LNCaP clone FGC (cell line): ENCODE measurements at regions not wholly inside any gene's neighbourhood (a gene's known extent, or its start where the extent isn't known, plus 50 kb on each side); places are given as distances from the start of the nearest gene placed in this dataset.

Experiments used
- DNase-seq: peaks from one replicate; pipeline ENCODE4 v3.0.0-alpha.2; 2011; ENCODE audit warnings: low read depth
- H3K4me3 ChIP-seq: 2 replicates; pipeline ENCODE4 v1.5.1; 2011; ENCODE audit warnings: mild to moderate bottlenecking, low read depth, low read length, control low read depth
- TF ChIP-seq, protein P1 (sequence below): IDR thresholded peaks from 2 replicates; pipeline ENCODE4 v1.5.1; 2012; ENCODE audit warnings: mild to moderate bottlenecking; ENCODE audit not compliant: control insufficient read depth, insufficient read depth; ENCODE audit errors: extremely low read depth

DNA sequence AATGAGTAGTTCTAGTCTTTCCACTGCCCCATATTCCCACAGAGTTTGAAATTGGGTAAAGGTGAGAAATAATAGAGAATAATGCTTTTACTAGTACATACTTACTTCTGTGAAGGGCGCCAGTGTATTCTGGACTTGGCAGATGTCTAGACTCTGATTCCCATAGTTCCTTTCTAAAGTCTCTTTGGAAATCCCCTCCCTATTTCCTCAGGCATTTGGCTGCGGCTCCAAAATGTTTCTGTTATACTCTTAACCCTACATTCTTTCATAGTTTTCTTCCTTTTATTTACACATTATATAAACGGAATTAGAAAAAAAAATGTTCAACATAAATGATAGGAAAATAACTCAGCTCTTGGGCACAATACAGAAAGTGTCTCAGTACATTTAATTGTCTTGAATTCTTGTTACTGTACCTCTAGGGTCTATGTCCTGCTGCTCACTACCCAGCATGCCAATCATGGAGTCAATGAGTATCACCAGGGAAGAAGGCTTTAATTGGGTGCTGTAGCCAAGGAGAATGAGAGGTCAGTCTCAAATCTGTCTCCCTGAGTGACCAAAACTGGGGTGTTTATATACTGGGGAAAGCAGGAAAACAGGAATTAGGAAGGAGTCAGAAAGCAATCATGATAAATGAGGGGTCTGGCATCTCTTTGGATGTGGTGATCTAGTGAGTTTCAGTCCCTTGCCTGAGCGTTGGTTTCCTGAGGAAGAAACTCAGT, 147.8 kb upstream of the MMADHC start:
- TF ChIP-seq, protein P1, sequence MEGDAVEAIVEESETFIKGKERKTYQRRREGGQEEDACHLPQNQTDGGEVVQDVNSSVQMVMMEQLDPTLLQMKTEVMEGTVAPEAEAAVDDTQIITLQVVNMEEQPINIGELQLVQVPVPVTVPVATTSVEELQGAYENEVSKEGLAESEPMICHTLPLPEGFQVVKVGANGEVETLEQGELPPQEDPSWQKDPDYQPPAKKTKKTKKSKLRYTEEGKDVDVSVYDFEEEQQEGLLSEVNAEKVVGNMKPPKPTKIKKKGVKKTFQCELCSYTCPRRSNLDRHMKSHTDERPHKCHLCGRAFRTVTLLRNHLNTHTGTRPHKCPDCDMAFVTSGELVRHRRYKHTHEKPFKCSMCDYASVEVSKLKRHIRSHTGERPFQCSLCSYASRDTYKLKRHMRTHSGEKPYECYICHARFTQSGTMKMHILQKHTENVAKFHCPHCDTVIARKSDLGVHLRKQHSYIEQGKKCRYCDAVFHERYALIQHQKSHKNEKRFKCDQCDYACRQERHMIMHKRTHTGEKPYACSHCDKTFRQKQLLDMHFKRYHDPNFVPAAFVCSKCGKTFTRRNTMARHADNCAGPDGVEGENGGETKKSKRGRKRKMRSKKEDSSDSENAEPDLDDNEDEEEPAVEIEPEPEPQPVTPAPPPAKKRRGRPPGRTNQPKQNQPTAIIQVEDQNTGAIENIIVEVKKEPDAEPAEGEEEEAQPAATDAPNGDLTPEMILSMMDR, result no peak
- H3K4me3 ChIP-seq, result no peak overlapping the region
- DNase-seq, result no peak

DNA sequence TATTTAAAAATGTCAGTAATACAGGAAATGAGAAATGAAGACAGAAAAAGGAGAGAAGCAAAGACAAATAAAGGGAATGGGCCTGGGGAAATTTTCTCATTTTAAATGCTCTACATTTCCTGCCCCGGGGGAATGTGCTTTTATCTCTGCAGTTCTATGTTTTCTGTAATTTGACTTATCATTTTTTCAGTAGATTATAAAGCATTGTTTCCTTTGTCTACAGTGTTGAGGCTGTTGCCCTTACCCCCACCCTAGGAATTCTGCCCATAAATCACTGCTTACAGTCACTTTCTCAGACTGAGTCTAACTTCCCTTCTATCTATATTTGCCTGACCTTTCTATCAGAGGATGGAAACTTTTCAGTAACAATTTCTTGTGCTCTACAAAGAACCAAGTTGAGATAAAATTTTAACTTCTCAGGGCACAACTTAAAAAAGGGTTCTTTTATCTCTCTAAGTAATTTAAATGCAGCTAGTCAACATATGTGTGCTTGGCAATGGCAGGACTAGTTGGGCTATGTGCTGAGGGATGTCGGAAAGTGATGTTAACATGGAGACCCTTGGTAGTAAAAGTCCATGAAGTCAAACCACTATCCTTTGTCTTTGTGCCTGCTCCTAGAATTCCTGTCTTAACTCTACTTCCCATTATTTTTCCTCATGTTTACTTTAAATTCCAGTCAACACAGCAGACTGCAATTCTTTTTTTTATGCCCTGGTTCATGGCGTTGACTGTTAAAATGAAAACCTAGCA, 146.5 kb upstream of the MMADHC start:
- TF ChIP-seq, protein P1, result no peak
- no peak overlapping the region for H3K4me3 ChIP-seq
- no peak for DNase-seq

- TF ChIP-seq, protein P1, result no peak
- H3K4me3 ChIP-seq, result no peak overlapping the region
- DNase-seq, result no peak
Measured at GRCh38 chr2:149732730-149733290, 145.2 kb upstream of the MMADHC start.

DNA sequence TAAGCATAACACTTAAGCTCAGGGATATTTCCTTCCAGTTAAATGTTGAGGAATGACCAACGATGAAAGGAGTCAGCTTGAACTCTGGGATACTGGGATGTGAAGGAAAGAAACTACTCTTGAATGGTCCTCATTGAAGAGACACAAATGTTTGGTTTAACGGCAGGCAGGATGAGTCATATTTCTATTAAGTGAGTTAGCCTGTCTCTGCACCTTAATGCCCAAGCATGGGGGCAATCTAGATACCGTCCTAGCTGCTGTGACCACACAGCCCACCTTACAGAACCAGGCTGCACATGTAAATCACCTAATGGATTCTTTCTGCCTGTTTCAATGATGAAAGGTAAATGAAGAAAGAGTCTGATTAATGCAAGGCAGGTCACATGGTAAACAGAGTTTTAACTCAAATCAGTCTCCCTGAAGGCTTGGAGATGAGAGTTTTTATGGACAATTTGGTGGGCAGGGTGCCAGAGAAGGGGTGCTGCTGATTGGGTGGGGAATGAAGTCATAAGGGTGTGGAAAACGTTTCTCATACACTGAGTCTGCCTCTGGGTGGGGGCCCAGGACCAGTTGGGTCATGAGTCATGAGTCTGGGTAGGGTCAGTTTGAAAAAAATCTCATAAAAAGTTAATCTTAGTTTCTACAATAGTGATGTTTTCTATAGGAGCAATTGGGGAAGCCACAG, 144.6 kb upstream of the MMADHC start:
- no peak for DNase-seq
- H3K4me3 ChIP-seq, result no peak overlapping the region
- TF ChIP-seq, protein P1, result no peak

- H3K4me3 ChIP-seq, result no peak overlapping the region
- TF ChIP-seq, protein P1, result no peak
- DNase-seq, result no peak
Measured at GRCh38 chr2:149731079-149731478, 143.5 kb upstream of the MMADHC start.

- TF ChIP-seq, protein P1, result no peak
- DNase-seq, result no peak
- no peak overlapping the region for H3K4me3 ChIP-seq
Measured at GRCh38 chr2:149729586-149729985, 142.0 kb upstream of the MMADHC start.
